Globus pallidus (tissue), 1 donor: ENCODE measurements at regions not wholly inside any gene's neighbourhood (a gene's known extent, or its start where the extent isn't known, plus 50 kb on each side); places are given as distances from the start of the nearest gene placed in this dataset.

Experiments
- DNase-seq: peaks from one replicate; pipeline ENCODE4 v3.0.0-alpha.2; 2015; ENCODE audit warnings: low spot score

DNA sequence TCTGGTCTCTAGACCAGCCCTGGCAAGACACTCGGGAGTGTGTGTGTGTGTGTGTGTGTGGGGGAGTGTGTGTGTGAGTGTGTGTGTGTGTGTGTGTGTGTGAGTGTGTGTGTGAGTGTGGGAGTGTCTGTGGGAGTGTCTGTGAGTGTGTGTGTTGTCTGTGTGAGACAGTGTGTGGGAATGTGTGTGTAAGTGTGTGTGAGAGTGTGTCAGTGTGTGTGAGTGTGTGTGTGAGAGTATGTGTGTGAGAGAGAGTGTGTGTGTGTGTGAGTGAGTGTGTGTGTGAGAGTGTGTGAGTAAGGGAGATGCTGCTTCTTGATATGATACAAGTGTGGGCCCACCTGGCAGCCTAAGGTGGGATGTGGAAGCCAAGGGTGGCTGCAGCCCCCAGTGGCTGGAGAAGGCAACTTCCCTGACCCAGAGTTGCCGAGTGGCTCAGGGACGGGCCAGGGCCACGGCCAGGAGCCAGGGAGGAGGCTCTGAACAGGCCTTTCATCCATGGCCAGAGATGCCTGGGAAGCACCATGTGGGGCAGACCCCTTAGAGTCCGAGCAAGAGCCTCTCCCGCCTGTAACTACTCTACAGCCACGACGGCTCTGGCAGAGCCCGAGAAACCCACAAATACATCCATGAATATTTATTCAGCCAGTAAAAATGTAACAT, 159.3 kb upstream of the MYCN start:
- DNase-seq = no peak

DNA sequence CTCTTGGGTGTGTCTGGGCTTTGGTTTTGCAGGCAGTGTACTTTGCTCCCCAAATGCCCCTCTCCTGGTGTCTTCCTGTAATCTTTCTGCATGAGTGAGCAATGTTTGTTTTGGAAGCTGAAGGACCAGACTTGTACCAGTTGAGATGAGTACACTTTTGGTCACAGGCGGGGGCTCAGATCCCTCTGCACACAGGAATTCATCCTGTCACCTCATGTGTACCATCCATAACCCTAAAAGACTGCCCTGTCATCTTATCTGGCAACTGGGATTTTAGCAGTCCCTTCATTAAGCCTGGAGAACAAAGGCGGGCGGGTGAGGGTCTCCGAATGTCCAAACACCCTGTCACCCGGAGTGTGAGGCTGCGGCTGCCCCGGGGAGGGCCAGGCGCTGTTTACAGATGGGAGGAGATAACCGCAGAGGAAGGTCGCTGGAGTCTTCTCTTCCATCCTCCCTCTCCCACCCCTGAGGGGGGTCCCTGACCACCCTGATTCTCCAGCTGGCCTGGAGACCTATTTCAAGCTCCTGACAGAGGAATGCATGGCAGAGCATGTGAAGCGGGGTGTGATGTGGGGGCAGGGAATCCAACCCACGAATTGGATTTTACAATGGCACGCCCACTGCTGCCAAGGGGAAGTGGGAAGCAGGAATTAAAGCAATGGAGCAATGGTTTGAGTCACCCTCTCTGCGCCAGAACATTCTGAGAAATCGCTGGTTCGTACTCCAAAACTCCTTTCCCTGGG, 158.2 kb upstream of the MYCN start:
- DNase-seq = no peak

DNA sequence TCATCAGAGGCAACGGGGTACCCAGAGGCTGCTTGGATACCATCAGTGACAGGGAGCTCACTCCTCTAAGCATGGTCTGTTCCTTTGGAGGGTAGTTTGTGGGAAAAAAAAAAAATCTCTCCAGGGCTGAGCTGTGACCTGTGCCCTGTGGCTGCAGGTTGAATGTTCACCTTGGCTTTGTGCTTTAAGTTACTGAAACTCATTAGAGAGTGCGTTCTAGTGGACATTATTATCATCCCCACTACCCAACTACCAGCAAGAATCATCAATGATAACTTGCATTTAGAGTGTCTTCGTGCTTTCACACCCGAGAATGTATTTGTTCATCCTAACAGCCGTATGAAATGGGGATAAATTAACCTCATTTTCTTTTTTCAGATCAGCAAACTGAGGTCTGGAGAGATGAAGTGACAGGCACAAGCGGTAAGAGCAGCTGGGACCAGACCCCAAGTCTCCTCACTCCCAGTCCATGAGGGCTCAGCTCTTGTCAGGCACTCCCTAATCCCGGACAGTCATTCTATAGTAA, 157.5 kb upstream of the MYCN start:
- DNase-seq = no peak

DNA sequence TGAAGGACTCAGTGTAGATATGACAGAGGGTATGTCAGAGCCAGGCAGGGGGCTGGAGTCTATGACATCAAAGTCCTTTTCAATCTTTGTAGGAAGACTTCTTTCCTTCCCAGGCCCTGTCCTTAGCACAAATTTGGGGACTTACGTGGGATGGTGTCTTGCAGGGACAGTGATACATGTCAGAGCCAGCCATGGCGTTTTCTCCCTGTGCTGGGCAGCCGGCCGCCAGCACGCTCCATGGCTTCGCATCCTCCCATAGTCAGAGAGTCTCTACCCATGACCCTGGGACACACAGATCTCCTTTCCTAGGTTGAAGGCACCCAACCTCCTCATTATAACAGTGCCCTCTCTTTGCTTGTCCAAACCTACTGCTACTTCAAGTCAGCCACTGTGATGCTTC, 156.9 kb upstream of the MYCN start:
- DNase-seq = no peak

DNA sequence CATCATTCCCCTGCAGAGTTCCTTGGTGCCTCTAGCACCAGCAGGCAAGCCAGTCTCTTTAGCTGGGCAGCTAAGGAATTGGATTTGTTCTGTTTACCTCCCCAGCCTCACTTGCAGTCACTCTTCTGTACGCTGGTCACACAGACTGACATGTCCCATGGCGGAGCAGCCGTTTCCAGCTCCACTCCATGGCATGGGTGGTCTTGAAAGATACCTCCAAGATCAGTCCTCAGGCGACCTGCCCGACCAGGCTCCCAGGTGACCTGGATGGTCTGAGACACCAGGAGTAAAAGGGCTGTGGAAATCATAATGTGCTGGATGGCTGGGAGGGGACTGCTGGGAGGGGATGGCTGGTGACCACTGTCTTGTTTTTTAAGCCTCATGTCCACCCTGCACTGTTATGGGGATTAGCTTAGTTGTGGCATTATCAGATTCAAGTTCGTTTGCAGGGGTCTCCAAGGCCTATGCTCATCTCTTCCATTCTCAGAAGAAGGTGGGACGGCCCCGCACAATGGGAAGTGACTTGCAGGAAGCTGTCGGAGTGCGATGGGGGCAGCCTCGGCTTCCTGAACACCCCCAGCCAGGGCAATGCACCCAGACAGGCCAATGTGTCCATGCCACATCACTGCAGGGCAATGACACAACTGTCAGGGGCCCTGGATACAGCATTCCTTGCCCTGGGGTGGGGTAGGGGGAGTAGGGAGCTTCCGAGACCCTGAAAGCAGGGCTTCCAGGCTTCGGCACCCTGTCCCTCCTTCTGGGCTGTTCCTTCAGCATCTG, 156.1 kb upstream of the MYCN start:
- DNase-seq = no peak

DNA sequence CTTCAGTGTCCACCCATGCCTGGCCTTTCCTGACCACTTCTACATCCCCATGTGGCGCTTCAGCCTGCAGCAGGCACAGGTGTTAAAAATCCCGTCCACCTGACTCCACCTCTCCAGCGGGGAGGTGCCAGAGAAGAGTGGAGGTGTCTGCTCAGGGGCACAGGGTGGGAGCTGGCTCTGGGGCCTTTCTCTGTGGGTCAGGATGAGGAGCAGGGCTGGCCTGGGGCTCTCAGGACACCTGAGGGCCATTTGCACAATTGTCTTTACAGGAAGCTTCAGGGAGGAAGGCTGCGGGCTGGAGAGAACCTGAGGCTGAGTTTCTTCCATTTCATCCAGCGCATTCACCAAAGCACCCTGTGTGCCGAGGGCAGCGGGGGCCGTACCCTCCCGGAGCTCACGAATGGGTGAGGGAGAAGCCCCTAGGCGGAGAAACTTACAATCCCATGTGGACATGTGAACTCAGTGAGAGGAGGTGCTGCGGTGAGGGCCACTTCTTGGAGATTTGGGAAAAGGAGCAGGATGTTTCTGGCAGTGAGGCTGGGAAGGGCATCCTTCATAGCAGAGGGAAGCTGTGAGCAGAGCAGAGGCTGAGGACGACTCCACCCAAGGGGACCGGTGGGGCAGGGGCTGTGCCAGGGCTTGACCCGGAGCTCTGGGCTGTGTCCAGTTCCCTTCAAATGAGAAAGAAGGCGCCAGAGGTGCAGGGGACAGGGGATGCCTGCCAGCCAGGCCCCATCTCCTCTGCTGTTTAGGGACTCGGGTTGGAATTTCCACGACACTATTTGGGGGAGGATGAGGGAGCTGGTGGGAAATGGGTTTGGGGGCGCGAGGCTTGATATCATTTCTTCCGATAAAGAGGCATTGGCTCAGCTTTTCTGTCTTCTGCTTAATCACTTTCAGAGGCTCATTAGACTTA, 155.2 kb upstream of the MYCN start:
- no peak for DNase-seq

DNA sequence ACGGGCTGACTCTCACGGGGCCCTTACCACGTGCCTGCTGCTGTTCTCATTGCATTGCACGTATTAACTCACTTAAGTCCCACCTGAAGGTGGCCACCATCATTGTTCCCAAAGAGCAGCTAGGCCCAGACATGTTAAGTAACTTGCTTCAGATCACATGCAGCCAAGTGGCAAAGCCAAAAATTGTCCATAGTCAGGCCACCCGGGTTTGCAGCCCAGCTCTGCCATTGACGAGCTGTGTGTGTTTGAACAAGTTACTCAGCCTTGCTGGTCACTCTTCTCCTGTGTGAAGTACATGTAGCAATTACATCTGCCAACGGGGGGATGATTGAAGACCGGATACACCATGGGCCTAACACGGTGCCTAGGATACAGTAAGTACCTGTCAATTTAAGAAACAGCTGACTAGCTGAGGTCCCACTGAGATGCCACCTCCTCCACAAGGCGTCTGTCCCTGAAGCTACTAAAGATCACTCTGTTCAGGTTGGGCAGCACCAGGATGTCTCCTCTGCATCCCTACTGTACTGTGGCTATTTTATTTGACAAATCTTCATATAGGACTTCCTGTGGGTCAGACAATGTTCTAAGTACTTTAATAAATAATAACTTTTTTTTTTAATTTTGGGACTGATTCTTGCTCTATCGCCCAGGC, 154.2 kb upstream of the MYCN start:
- DNase-seq = no peak

DNA sequence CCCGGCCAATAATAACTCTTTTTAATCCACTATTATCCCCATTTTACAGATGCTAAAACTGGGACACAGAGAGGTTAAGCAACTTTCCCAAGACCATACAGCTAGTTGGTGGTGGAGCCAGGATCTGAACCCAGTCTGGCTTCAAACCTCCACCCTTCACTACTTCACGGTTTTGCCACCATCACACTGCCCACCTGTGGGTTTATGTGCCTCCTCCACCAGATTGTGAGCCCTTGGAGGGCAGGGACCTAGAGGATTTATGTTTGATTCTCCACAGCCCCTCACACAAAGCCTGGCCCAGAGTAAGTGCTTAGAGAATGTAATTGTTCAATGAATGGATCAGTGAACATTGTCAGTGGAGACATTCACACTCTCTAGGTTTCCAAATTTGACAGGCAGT, 153.4 kb upstream of the MYCN start:
- no peak for DNase-seq

DNA sequence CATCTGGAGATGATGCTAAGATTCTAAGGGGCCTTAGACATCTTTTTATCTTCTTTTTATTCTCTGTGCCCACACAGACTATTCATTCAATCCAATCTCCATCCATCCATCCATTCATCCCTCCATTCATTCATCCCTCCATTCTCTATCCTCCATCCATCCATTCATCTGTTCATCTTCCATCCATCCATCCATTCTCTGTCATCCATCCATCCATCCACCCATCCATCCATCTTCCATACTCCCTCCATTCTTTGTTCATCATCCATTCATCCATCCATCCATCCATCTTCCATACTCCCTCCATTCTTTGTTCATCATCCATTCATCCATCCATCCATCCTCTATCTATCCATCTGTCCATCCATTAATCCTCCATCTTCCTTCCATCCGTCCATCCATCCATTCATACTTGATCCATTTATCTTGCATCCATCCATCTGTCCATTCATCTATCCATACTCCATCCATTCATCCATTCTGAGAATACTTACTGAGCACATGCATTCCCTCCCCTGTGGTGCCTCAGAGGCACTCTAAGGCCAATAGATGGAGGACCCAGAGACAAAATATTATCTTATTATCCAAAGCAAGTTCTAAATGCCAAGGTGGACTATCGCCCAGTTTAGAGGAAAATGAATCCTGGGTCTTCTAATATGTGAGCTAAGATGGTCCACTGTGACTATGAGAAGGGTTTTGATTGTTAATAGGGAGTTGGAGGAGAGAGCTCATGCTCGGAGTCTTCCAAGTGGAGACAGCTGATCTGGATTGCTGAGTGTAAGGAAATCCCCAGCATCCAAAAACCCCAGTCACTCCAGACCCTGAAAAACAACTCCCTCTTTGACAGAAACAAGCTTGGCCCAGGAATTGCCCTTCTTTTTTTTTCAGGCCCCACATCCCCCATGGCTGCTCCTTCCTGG, 152.6 kb upstream of the MYCN start:
- DNase-seq = no peak

DNA sequence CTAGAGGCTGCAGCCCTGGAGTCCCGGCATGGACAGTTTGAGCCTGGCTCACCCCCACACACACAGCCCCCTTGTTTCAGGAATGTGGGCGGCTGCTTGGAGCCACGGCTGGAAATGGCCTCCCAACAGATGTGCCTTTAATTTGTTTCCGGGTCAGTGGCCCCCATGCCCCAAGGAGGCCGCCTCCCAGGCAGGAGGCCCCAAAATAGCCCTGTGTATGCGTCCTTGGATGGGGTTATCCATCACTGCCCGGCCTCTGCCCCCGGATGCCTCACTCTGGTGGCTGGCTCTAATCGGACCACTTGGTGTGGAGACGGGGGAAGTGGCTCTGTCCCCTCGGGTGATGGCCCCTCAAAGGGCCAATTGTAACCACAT, 151.9 kb upstream of the MYCN start:
- DNase-seq = no peak

DNA sequence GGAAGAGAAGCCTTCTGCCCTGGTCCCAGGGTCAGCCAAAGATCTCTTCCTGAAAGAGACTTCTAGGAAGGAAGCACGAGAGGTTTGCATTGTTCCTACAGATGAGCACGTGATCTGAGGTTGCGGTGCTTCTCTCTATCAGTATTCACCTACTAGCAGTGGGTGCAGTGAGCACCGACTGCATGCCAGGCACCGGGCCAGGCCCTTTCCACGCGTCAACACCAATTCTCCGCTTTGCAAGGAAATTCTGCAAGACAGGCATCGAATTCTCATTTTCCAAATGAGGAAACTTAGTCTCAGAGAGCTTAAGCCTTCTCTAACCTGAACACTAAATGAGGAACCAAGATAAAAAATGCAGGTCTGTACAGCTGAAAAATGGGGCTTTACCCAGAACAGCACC, 151.5 kb upstream of the MYCN start:
- DNase-seq = no peak

DNA sequence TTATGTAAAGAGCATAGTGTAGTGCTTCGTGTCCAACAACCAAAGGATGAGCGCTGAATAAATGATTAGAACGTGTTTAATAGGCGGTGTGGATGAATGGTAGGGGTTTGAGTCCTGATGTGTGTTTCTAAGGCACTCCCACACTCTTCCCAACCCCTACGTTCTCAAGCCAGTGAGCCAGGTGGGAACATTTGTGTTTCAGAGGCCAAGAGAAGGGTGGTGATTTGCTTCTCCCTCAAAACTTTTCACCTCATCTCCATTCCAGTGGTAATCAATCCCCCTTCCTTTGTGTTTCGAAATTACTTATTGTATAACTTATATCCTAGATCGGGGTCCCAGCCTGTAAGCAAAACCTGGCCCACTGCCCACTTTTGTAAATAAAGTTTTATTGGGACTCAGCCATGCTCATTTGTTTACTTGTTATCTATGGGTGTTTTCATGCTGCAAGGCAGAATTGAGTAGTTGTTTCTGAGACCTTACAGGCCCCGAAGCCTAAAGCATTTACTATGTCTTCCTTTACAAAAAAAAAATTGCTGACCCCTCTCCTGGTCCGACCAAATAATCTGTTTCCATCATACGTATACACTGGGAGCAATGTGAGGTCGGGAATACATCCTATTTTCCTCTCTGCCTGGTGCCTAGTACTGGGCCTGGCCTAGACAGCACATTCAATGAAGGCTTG, 150.8 kb upstream of the MYCN start:
- no peak for DNase-seq

DNA sequence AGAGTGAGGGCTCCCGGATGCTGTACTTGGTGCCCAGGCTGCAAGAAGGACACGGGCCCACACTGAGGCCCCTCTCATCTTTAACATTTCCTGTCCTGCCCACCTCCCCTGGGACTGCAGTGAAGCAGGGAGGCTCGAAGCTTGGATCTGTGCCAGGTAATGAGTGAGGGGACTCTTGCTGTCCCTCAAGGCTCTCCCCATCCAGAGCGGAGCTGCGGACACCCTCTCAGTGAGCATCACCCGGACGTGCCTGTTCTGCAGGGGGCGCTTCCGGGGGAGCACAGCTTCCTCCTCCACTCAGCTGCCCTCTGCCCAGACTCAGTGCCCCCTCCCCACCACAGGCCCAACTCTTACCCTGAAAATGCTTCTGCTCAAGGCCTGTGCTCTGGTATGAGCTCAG, 150.0 kb upstream of the MYCN start:
- DNase-seq = no peak

DNA sequence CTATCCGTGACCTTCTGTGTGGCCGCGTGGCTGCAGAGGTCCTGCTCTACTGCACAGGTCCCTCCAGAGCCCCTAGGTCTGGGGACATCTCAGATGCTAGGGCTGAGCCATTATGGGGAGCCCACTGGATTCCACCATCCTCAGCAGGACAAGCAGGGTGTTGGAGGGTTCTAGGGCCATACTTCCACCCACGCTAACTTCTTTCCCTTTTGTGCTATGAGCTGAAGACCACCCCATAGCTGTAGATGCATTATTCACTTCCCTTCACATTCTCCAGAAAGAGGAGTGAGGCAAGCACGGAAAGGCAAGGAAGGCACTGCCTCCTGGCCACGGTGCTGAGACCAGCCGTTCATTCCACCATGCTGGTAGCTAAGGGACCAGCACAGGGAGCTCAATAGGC, 149.5 kb upstream of the MYCN start:
- DNase-seq = no peak

DNA sequence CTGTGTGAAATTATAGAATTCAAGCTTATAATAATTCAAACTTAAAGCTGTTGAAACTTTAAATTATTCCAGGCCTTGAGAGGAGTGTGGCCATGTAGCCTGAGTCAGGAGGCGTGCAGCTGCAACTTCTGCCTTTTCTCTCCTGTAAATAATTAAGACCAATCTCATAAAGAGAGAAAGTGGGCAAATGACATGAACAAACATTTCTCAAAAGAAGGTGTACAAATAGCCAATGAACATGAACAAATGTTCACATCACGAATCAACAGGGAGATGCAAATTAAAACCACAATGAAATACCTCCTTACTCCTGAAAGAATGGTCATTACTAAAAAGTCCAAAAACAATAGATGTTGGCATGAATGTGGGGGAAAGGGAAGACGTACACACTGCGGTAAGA, 149.1 kb upstream of the MYCN start:
- no peak for DNase-seq

DNA sequence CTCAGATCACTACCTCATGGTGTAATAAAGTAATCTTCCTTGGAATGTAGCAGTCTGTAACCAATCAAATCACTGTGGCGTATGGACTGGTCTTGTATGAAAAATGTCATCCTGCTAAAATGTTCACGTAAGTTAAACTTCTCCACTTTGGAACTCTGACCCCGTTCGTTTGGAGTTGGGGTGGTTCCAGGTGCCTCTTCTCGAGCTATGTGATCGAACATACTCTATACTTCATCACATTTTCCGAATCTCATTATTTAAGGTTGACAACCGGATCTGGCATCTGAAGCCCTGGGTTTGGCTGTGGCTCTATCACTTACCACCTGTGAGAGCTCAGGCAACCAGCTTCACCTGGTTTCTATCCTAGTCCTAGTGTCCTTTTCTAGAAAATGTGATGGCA, 148.0 kb upstream of the MYCN start:
- DNase-seq = no peak

DNA sequence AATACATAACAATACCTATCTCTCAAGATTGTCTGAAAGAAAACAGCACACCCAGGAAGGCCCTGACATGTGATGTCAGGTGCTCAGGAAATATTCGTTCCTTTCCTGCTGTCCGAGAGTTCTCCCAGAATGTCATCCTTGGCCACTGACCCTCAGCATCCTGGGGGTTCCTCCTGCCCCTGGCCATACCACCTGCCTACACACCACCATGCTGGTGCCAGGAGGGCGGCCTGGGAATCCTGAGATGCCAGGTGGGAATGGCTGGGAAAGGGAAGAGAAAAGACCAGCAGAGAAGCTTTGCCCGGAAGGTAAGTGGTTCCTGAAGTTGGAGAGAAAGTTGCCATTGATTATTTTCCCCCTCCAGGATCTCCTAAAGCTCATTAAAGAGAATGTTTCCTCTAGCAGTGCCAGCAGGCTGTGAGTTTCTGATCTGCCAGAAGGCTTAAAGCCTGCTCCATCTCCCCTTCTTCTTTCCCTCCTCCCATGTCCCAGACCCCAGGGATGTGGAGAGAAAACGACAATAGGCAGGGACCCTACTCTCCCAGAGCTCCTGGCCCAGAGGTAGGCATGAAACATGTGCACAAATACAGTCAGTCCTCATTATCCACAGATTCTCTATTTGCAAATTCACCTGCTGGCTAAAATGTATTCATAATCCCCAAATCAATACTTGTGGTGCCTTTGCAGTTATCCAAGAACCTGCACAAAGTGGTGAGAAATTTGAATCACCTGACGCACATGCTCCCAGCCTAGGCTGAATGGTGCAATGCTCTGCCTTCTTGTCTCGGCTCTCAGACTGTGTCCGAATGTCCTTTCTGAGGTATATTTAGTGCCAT, 147.1 kb upstream of the MYCN start:
- no peak for DNase-seq

DNA sequence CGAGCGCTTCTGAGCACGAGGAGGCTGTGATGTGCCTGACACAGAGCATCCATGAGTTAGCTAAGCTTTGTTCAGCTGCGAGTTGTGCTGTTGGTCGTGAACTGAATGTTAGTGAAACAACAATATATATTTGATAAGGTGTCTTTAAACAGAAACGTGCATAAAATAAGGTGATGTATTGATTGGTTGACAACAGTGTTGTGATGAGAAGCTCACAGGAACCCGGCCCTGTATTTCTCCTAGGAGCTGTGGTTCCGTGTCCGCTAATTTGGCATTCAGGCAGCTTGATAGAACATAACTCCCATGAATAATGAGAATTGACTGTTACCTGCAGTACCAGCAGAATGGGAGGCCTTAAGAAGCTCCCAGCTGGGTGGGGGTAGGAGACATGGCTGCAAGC, 146.4 kb upstream of the MYCN start:
- no peak for DNase-seq

DNA sequence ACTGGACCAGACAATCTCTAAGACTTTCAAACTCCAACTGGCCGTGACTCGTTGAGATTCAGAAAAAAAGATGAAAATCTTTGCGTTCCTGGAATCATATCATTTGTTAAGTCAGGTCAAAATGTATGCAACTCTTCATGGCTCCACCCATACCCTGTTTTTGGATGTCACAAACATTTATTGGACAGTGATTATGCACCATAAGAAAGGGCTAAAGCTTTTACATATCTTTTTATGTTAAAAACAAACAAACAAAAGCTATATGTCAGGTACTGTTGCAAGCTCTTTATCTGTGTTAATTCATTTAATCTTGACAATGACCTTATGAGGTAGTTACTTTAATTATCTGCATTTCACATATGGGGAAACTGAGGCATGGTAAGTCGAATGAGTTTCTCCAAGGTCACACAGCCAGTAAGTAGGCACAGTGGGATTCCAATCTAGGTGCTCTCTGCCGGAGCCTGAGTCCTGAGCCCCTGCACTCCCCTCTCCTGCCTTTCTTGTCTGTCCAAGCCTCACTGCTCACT, 145.7 kb upstream of the MYCN start:
- no peak for DNase-seq
